Head of caudate nucleus (tissue), 42 donors: ENCODE measurements at regions not wholly inside any gene's neighbourhood (a gene's known extent, or its start where the extent isn't known, plus 50 kb on each side); places are given as distances from the start of the nearest gene placed in this dataset.

ENCODE experiments used
- DNase-seq, 42 donors: peaks; one replicate each; pipeline versions ENCODE4 v3.0.0 to v3.0.0-alpha.2; 2020 to 2021; ENCODE audit warnings: mixed read lengths in 7 of 42
- intact Hi-C: fragments of 100-400 bp; cut with DNase I; formaldehyde crosslinking; loops from one replicate; pipeline ENCODE4 v1.15.0; 2022

GRCh38 chr2:120988700-120989511, 253.2 kb downstream of the GLI2 start:
- DNase-seq: peak in 6 of 42 donors; percentile 1 to 39 (median 14)
- intact Hi-C loops: no loop called here

DNA sequence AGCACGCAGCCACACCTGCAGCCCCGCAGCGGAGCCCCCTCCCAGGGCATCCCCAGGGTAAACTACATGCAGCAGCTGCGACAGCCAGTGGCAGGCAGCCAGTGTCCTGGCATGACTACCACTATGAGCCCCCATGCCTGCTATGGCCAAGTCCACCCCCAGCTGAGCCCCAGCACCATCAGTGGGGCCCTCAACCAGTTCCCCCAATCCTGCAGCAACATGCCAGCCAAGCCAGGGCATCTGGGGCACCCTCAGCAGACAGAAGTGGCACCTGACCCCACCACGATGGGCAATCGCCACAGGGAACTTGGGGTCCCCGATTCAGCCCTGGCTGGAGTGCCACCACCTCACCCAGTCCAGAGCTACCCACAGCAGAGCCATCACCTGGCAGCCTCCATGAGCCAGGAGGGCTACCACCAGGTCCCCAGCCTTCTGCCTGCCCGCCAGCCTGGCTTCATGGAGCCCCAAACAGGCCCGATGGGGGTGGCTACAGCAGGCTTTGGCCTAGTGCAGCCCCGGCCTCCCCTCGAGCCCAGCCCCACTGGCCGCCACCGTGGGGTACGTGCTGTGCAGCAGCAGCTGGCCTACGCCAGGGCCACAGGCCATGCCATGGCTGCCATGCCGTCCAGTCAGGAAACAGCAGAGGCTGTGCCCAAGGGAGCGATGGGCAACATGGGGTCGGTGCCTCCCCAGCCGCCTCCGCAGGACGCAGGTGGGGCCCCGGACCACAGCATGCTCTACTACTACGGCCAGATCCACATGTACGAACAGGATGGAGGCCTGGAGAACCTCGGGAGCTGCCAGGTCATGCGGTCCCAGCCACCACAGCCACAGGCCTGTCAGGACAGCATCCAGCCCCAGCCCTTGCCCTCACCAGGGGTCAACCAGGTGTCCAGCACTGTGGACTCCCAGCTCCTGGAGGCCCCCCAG, 254.1 kb downstream of the GLI2 start:
- peak in 7 of 42 donors; percentile 3 to 40 (median 25) for DNase-seq
- intact Hi-C loops: no loop called here

GRCh38 chr2:120990451-120990871, 254.8 kb downstream of the GLI2 start:
- intact Hi-C loops: no loop called here
- DNase-seq: peak in 7 of 42 donors; percentile 6 to 32 (median 23)

DNA sequence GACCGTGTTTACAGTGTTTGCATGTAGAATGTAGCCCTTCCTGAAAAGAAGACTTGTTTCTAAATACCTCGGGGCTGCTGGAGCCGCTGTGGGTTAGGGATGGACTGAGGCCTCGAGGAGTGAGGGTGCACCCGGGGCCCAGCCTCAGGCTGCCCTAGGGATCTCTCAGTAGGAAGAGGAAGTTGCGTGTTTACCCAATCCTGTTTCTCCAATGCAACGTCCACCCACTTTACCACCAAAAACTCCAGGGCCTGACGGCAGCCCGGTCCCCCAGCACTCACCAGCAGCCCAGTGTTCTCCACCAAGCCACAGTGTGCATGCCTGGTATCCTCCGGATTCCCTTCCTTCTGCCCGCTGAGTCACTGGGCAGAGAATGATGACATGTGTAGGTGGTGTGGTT, 255.8 kb downstream of the GLI2 start:
- intact Hi-C loops: no loop called here
- DNase-seq: peak in 6 of 42 donors; percentile 3 to 35 (median 20)

DNA sequence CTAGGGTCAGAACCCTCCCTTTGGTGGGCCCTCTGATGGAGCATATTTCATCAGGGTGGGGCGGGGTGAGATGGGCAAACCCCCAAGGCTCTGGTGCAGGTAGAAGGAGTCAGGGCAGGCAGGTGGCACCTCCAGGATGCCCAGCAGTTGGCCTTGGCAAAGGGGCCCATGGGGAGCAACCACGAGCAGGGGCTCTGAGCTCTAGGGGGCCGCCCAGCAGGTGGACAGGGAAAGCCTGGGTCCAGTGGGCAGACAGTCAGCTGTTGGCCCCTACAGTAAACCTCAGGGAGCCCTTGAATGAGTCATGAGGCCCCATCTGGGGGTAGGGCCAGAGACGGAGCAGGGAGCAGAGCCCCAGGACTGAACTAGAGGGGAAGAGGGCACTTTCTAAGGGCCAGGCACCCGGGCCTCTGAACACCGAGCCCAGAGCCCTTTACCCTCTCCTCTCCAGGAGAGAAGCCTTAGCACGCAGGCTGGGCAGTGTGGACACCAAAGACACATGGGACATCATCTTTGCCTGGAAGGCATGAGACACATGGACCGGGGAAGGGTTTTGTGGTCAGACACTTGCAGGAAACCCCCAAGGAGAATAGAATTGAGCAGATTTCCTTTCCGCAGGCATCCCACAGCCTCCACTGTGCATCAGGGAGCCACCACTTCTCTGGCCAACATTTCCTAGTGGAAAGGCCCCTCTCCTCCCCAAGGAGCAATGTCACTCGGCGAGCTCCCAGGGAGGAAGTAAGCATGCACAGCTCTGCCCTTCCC, 257.3 kb downstream of the GLI2 start:
- intact Hi-C loops: no loop called here
- DNase-seq: peak in 5 of 42 donors; percentile 6 to 31 (median 27)

DNA sequence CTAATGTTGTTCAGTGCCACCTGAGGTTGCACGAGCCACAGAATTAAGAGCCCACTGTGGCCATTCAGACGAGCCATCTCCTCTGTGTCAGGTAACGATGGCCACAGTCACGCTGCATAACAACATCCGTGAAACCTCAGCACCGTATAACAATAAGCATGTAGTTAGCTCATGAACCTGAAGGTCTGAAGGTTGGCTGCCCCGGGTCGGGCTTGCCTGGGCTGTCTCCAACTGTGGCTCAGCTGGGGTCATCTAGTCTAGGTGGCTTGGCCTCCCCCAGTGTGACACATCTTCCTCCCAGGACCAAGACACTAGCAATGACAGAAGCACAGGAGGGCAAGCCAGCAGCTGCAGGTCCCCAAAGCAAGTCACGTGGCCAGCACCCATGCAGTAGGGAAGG, 258.0 kb downstream of the GLI2 start:
- intact Hi-C loops: no loop called here
- peak in 5 of 42 donors; percentile 3 to 30 (median 21) for DNase-seq

- intact Hi-C loops: no loop called here
- peak in 5 of 42 donors; percentile 2 to 36 (median 14) for DNase-seq
Observed at GRCh38 chr2:120994301-120994995, 258.8 kb downstream of the GLI2 start.

GRCh38 chr2:120995152-120995551, 259.5 kb downstream of the GLI2 start:
- DNase-seq: peak in 4 of 42 donors; percentile 6 to 21 (median 13)
- intact Hi-C loops: no loop called here

- intact Hi-C loops: no loop called here
- DNase-seq: peak in 3 of 42 donors; percentile 3 to 22 (median 9)
Observed at GRCh38 chr2:120995656-120996190, 260.1 kb downstream of the GLI2 start.

DNA sequence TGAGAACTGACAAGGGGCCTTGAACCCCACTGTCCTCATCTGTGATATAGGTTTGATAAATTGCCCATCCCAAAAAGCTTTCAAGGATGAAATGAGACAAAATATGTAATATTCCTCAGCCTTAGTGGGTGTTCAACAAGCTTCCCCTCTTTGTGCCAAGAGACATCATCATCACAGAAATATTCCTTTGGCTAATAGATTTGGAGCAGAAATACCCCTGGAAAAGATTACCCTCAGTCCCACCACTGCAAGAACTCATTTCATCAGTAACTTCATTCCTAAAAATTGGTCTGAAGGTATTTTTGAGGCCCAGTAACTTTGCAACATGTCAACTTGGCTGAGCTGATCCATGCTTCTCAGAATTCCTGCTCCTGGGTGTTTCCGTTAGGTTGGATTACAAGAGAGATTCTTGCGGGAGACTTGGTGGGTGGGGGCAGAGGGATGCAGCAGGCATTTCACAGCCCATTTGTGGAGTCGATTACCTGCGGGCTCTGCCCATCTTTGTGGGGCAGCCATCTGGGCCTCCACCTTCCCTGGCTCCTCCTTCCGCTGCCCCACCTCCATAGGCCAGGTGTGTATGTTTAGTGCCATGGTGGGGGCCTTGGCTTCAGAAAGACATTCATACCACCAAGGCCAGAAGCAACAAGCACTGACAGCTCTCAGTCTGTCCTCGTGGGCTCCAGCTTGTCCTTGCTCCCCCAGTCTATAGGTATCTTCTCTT, 263.9 kb downstream of the GLI2 start:
- intact Hi-C loops: no loop called here
- peak in 2 of 42 donors; percentile 8 to 21 for DNase-seq

- intact Hi-C loops: no loop called here
- peak in 1 of 42 donors; percentile 2 for DNase-seq
Observed at GRCh38 chr2:121000804-121001203, 265.1 kb downstream of the GLI2 start.

DNA sequence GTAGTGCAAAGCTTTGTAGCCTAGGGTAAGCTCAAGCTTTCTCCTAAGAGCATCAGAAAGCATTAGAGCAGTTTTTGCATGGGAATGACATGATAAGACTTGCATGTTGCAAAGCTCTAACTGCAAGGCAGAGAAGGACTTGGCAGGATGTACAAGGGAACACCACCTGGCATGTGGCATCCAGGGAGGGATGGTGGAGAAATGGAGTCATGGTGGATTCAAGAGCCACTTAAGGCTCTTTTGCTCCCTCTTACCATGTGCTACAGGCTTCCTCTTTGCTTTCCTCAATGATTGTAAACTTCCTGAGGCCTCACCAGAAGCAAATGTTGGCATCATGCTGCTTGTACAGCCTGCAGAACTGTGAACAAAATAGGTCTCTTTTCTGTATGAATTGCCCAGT, 266.0 kb downstream of the GLI2 start:
- no peak for DNase-seq
- intact Hi-C loops: no loop called here

DNA sequence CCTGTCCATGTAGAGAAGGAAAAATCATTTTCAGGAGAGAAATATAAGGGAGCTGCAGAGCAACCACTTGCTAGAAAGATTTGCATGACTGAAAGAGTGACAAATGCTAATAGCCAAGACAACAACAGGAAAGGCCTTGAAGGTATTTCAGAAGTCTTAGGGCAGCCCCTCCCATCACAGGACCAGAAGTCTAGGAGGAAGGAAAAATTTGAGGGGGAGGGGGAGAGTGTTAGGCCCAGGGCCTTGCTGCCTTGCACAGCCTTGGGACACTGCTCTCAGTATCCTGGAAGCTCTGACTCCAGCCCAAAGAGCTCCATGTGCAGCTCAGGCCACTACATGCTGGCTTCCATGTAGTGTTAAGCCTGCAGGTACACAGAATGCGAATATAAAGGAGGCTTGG, 266.9 kb downstream of the GLI2 start:
- no peak for DNase-seq
- intact Hi-C loops: no loop called here

DNA sequence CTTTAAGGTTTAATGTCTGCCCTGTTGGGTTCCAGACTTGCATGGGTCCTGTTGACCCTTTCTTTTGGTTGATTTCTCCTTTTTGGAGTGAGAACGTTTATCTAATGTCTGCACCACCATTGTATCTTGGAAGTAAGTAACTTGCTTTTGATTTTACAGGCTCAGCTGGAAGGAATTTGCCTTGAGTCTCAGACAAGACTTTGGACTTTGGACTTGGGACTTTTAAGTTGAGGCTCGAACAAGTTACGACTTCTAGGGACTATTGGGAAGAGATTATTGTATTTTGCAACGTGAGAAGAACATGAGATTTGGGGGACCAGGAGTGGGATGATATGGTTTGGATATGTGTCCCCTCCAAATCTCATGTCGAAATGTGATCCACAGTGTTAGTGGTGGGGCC, 267.7 kb downstream of the GLI2 start:
- intact Hi-C loops: no loop called here
- DNase-seq: no peak

DNA sequence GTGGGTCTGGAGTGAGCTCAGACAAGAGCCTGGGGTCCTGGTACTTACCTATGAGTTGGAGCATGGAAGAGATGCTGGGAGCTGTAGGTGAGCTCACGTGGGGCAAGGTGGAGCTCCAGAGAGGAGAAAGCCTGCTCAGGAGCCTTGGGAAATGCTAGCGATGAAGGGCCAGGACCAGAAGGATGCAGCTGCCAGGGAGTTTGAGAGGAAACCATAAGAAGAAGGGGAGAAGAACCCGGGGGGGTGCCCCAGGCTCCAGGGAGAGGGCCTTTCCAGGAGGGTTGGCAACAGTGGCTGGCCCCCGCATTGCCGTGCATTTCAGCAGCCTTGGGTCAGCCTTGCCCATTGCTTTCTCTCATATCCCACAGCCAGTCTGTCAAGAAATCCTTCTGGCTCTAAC, 268.7 kb downstream of the GLI2 start:
- intact Hi-C loops: no loop called here
- no peak for DNase-seq

- intact Hi-C loops: no loop called here
- peak in 1 of 42 donors; percentile 25 for DNase-seq
Observed at GRCh38 chr2:121004950-121005349, 269.3 kb downstream of the GLI2 start.

DNA sequence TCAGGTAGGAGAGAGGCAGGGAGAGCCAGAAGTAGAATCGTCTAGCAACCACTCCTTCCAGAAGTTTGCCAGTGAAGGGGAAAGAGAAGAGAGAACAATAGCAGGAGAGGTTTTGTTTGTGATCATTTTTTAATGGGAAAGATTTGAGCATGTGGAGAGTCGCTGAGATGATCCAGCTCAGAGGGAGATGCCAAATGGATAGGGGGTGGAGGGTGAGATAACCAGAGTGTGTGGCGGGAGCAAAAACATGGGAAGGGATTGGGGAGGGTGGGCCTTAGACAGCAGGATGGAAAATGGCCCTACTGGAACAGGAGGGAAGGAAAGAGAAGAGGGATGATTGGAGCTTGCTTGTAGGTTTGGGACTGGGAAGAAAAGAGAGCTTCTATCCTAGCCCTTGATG, 269.8 kb downstream of the GLI2 start:
- DNase-seq: no peak
- intact Hi-C loops: no loop called here
